GM18861 (cell line): ENCODE measurements at regions not wholly inside any gene's neighbourhood (a gene's known extent, or its start where the extent isn't known, plus 50 kb on each side); places are given as distances from the start of the nearest gene placed in this dataset.
"Not testable (repeated sequence)": the region's sequence is repeated elsewhere in the genome, so short reads cannot be mapped to it uniquely, and the experiment has no call there.

Experiments
- ATAC-seq: cut with Tn5 transposase; IDR thresholded peaks from one replicate; pipeline ENCODE4 v1.9.1; 2021; ENCODE audit not compliant: unreplicated experiment

- not testable (repeated sequence) for ATAC-seq
These were observed 1441.2 kb upstream of the ACVR2A start for GRCh38 chr2:146403546-146404160.

- ATAC-seq, result no peak
These were observed 1452.2 kb upstream of the ACVR2A start for GRCh38 chr2:146392631-146393030.

DNA sequence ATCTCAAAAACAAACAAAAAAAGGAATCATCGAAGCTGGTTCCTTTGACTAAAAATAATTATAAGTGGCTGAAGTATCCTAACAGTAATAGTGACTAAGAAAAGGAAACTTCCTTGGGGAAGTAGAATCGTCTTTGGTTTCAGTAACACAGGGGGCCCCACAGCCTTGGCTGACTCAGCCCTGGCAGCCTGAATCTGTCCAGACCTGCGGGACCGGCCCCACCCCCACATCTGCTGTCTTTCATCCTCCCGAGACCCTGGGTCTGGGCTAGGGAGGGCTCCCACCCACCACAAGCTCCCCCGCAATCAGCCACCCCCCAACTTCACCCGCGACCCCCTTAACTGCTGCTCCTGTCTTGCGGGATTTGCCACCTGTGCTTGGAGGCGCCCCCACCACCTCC is 1452.6 kb upstream of the ACVR2A start:
- ATAC-seq, result no peak

GRCh38 chr2:146388757-146389156 is 1456.1 kb upstream of the ACVR2A start:
- no peak for ATAC-seq

GRCh38 chr2:146386096-146386495 is 1458.7 kb upstream of the ACVR2A start:
- ATAC-seq, result no peak

- peak; percentile 75 for ATAC-seq
These were observed 1459.8 kb upstream of the ACVR2A start for GRCh38 chr2:146385031-146385430.

GRCh38 chr2:146376511-146377064 is 1468.2 kb upstream of the ACVR2A start:
- no peak for ATAC-seq

DNA sequence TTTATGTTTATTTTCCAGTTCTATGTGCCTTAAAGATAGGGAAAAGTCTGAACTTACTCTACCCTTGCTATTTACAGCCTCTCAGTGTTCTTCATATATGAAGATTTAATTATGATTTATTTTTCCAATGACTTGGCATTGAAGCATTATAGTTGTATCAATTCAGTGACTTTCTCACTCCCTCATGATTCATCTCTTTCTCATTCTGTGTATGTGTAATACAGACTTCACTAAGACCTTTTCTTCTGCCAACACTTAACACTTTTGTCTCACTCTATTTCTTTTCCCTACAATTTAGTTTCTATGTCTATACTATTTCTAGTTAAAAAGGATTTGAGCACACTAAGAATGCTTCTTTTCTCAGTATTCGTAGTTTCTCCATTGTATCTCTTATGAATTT is 1470.3 kb upstream of the ACVR2A start:
- ATAC-seq, result no peak

DNA sequence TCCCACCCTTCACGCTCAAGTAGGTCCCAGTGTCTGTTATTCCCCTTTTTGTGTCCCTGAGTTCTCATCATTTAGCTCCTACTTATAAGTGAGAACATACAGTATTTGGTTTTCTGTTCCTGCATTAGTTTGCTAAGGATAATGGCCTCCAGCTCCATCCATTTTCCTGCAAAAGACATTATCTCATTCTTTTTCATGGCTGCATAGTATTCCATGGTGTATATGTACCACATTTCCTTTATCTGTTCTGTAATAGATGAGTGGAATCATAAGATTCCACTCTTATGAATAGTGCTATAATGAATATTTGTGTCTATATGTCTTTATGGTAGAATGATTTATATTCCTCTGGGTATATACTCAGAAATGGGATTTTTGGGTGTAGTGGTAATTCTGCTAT is 1473.5 kb upstream of the ACVR2A start:
- ATAC-seq, result not testable (repeated sequence)

DNA sequence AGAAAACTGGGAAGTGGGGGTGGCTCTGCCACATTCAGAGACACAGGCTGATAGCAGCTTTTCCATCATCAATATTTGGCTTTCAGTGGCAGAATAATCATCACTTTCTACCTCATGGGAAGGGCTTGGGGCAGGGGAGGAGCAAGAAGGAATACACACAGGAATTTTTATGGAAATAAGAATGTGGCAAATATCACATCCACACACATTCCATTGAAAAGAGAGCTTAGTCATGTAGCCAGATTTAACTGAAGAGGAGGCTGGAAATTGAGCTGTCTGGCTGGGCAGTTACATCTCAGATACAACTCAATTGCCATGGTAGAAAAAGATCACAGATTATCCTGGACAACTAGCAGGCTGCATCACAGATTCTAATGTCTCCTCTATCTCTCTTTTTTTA is 1474.0 kb upstream of the ACVR2A start:
- no peak for ATAC-seq

- no peak for ATAC-seq
These were observed 1478.6 kb upstream of the ACVR2A start for GRCh38 chr2:146366276-146366675.

GRCh38 chr2:146365041-146365440 is 1479.8 kb upstream of the ACVR2A start:
- no peak for ATAC-seq

DNA sequence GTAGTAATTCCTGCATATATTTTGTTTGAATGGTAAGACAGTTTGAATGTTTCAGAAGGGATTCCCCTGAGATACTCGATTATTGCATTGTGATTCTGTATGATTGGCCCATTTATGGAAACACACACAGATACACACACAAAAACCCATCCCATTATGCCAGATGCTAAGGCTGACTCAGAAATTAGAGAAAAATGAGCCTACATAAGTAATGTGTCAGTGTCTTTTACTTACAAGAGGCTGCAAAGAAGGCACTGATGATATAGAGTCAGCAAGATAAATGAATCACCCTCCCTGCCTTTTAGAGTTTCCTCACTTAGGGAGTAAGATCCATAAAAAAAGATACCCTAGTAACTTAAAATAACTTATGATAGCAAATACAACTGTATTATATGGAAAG is 1481.1 kb upstream of the ACVR2A start:
- no peak for ATAC-seq

GRCh38 chr2:146351689-146352088 is 1493.1 kb upstream of the ACVR2A start:
- ATAC-seq, result no peak

DNA sequence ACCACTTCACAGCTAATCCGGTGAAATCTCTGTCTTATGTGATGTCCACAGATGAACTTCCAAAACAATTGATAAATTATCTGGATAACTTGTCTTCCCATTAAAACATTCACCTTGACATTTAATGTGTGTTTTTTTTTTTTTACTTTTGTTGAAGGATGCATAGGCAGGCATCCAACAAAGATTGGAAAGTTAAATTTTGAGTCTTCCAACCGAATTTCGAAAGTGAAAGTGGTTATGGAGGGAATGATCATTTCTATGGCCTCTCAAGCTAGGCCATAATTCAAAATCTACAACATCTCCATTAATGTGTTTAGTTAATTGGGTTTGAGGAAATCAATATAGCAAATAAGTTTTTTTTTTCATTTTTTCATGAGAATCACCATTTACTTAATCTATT is 1495.5 kb upstream of the ACVR2A start:
- no peak for ATAC-seq

- ATAC-seq, result no peak
These were observed 1519.9 kb upstream of the ACVR2A start for GRCh38 chr2:146324951-146325350.

GRCh38 chr2:146323564-146323963 is 1521.3 kb upstream of the ACVR2A start:
- no peak for ATAC-seq

DNA sequence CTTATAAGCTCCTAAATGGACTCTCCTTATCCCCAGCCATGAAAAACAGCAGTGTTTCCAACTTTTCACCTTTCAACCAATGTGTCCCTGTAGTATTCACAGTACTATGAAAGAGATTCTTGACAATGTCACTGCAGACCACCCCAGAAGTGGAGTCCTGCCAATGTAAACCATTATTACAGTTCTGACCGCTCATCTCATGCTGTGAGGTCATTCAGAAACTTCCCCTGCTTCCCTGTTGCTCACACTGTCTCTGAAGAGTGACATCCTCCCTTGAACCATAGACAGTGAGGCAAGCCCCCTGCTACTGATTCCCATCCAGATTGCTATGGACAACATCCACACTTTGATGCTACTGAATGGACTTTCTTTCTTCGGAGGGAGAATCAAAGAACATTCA is 1523.7 kb upstream of the ACVR2A start:
- no peak for ATAC-seq

DNA sequence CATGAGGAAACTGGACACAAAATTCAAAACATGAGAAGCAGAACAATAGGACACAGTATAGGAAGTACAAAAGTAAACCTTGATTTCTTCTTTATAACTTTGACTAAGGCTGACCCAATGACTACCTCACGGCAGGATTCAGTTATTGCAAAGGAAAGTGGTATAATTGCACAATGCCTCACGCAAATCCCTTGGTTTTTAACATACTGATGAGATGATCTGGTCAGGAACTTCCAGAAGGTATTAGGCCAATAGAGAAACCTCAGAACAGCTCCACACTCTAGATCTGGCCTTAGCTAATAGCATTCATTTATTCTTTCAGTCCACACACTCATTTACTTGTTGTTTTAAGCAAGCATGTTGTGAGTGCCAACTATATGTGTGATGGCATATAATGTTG is 1526.9 kb upstream of the ACVR2A start:
- ATAC-seq, result no peak

- no peak for ATAC-seq
These were observed 1531.9 kb upstream of the ACVR2A start for GRCh38 chr2:146312899-146313298.

- no peak for ATAC-seq
These were observed 1539.7 kb upstream of the ACVR2A start for GRCh38 chr2:146305164-146305563.

DNA sequence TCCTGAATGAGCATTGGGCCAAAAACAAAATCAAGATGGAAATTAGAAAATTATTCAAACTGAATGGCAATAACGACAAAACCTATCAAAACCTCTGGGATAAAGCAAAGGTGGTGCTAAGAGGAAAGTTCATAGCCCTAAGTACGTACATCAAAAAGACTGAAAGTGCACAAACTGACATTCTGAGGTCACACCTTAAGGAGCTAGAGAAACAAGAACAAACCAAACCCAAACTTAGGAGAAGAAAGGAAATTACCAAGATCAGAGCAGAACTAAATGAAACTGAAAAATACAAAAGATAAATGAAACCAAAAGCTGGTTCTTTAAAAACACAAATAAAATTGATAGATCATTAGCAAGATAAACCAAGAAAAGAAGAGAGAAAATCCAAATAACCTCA is 1543.5 kb upstream of the ACVR2A start:
- ATAC-seq, result no peak

GRCh38 chr2:146295080-146295670 is 1549.7 kb upstream of the ACVR2A start:
- ATAC-seq, result no peak
